Lower leg skin (tissue), 4 donors: ENCODE measurements at regions not wholly inside any gene's neighbourhood (a gene's known extent, or its start where the extent isn't known, plus 50 kb on each side); places are given as distances from the start of the nearest gene placed in this dataset.
A peak's percentile ranks its signal among the peaks of the same experiment; 100 is the strongest.

Experiments used
- DNase-seq, 2 donors: peaks; one replicate each; pipeline ENCODE4 v3.0.0-alpha.2; 2019; ENCODE audit warnings: low spot score in 2 of 2
- H3K4me3 ChIP-seq: fragments of 200-600 bp; sonication (generic); 2 replicates; pipeline ENCODE4 v1.5.1; 2017; ENCODE audit warnings: mild to moderate bottlenecking, low read depth; ENCODE audit not compliant: poor library complexity, severe bottlenecking
- POLR2A ChIP-seq, 2 donors: fragments of 450-650 bp; IDR thresholded peaks; one replicate each; pipeline ENCODE4 v1.6.1; 2016 to 2017; ENCODE audit warnings: antibody characterized with exemption in 2 of 2, mild to moderate bottlenecking in 1 of 2, moderate library complexity in 1 of 2
- WGBS, 2 donors: methylation state at CpG; one replicate each; pipeline ENCODE4 v1.1.5; 2018; 5-methylcytosine and 5-hydroxymethylcytosine counted together
- intact Hi-C: fragments of 100-400 bp; cut with DNase I; formaldehyde crosslinking; loops from one replicate; pipeline ENCODE4 v1.15.0; 2023; ENCODE audit warnings: low total_unique reads
- TF ChIP-seq, protein P1 (sequence below), 3 donors: fragments of 450-650 bp; IDR thresholded peaks; one replicate each; pipeline ENCODE4 v1.5.1; 2016; ENCODE audit warnings: antibody characterized with exemption in 3 of 3, mild to moderate bottlenecking in 3 of 3, moderate library complexity in 2 of 3

DNA sequence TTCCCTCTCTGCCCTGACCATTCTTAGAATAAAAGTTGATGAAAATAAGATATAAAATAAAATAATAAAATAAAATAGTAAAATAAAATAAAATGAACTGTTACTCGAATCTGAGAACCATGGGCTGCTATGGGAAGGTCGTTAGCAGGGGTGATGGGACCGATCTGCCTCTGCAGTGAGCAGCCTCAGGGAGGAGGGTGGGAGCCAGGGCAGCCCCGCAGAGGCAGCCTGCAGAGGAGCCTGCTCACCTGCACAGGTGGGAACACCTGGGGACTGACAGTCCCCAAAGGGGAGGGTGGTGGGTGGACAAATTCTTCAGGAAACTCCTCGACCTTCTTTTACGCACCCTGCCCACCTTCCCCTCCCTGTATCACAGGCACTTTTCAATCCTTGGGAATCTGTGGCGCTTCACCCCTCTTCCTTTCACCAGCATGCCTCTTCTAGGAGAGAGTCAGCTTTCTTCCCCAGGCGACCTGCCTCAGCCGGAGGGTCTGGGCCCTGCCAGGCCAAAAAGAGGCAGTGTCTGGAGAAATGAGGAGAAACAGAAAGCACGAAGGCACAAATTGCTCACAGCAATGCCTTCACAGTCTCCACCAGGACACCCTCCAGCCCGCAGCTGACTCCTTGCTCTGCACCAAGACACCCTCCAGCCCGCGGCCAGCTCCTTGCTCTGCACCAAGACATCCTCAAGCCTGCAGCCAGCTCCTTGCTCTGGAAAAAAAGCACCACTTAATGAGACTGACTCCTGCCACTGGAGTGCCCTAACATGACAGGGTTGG lies 368.4 kb upstream of the SHH start:
- intact Hi-C loops, result no loop called here
- WGBS, 2 donors, result 68 to 73% methylated on average over 13 of the region's 13 CpGs
- H3K4me3 ChIP-seq, result no peak overlapping the region
- TF ChIP-seq POLR2A (IDR thresholded peaks at IDR 0.05), result no peak
- TF ChIP-seq, protein P1, sequence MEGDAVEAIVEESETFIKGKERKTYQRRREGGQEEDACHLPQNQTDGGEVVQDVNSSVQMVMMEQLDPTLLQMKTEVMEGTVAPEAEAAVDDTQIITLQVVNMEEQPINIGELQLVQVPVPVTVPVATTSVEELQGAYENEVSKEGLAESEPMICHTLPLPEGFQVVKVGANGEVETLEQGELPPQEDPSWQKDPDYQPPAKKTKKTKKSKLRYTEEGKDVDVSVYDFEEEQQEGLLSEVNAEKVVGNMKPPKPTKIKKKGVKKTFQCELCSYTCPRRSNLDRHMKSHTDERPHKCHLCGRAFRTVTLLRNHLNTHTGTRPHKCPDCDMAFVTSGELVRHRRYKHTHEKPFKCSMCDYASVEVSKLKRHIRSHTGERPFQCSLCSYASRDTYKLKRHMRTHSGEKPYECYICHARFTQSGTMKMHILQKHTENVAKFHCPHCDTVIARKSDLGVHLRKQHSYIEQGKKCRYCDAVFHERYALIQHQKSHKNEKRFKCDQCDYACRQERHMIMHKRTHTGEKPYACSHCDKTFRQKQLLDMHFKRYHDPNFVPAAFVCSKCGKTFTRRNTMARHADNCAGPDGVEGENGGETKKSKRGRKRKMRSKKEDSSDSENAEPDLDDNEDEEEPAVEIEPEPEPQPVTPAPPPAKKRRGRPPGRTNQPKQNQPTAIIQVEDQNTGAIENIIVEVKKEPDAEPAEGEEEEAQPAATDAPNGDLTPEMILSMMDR (IDR thresholded peaks at IDR 0.05), result no peak
- DNase-seq, result peak in 1 of 2 donors; percentile 75

DNA sequence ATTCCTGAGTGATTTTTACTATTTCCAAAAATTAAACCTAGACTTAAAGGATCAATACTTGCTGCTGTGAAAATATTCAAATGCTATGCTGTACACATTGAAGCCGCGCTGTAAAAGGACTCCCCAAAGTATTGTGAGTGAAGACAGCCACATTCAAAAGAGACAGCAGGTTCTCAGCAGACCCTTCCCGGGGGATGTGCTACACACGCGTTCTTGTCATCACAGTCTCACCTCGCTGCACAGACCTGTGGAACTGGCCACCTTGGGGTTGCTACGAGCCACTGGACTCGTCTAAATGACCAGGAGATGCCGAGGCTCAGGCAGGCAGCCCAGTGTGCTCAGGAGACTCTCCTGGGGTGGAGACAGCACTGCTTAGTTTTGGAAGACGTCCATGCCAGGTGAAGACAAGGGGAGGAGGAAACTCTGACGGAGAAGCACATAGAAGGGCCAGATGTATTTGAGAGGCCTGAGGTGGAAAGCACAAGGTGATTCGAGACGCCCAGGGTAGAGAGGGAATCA lies 367.7 kb upstream of the SHH start:
- H3K4me3 ChIP-seq, result no peak overlapping the region
- intact Hi-C loops, result no loop called here
- peak in 1 of 2 donors; percentile 58 for DNase-seq
- TF ChIP-seq POLR2A (IDR thresholded peaks at IDR 0.05), result no peak
- TF ChIP-seq, protein P1 (IDR thresholded peaks at IDR 0.05), result no peak
- 70 to 72% methylated on average over 13 of the region's 13 CpGs for WGBS, 2 donors

DNA sequence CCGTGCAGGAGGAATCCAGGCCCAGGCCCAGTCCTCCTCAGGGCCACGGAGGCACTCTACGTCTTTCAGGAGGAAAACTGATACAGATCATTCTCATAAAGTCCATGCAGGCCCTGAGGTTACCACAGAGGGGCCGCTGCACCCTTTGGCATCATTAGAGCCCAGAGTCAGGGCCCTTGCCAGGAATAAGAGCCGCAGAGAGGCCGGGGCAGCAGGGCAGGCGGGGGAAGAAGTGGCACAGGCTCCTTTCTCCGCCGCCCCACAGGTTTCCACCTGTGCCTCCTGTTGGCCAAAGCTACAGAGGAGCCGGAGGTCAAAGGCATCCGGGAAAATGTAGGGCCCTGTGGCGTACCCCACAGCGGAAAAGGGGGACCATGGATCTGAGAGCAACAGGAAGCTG lies 366.6 kb upstream of the SHH start:
- intact Hi-C loops, result no loop called here
- 89% methylated on average over 13 of the region's 13 CpGs for WGBS, 2 donors

DNA sequence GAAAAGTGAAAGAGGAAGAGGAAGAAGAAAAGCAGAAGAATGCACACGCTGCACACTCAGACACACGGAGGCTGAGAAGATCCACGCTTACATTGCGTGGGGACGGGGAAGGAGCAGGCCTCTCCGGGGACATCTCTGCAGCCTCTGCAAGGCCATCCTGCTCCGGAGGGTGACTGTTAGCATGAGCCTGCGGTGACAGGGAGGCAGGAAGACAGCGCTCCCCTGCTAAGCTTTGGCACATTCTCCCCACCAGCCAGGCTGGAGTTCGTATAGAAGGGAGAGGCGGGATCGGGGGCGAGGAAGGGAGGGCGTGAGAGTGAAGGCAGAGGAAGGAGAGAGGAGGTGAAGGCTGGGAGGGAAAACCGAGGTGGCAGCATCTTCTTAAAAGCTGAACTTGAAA lies 366.0 kb upstream of the SHH start:
- no peak for TF ChIP-seq POLR2A (IDR thresholded peaks at IDR 0.05)
- TF ChIP-seq, protein P1 (IDR thresholded peaks at IDR 0.05), result no peak
- no peak overlapping the region for H3K4me3 ChIP-seq
- 55 to 63% methylated on average over 15 of the region's 15 CpGs for WGBS, 2 donors
- intact Hi-C loops, result no loop called here
- peak in 1 of 2 donors; percentile 73 for DNase-seq

More for the DNA sequence above, 366.6 kb upstream of the SHH start:
- TF ChIP-seq POLR2A (IDR thresholded peaks at IDR 0.05), result no peak
- TF ChIP-seq, protein P1 (IDR thresholded peaks at IDR 0.05), result no peak
- no peak overlapping the region for H3K4me3 ChIP-seq
- peak in 1 of 2 donors; percentile 82 for DNase-seq

DNA sequence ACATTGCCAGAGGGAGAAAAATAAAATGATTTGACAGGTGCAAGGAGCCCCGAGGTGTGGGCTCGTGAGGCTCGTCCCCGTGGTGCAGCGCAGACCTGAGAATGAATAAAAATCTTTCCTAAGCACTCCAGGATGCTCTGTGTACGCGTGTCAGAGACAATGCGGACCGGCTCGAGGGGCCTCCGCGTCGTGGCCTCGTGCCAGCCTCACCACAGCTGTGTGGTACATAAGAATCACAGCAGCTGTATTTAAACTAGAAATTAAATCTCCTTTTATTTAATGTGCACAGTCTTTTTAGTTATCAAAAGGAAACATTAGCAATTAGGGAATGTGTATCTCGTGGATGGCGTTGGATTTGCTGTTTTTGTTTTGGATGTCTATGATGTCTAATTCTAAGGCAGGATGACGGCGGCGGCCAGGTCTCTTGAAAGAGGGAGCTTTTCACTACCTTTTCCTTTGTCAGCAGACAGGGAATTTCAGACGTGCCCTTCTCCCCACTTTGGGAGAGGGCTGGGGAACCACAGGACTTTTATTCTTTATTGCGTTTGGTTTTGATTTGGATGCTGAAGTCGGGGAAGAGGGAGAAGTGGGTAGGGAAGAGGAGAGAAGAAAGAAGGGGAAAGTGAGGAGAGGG lies 365.3 kb upstream of the SHH start:
- no peak overlapping the region for H3K4me3 ChIP-seq
- TF ChIP-seq, protein P1 (IDR thresholded peaks at IDR 0.05), result no peak
- no peak for TF ChIP-seq POLR2A (IDR thresholded peaks at IDR 0.05)
- DNase-seq, result peak in 1 of 2 donors; percentile 46
- intact Hi-C loops, result no loop called here
- 54 to 56% methylated on average over 22 of the region's 22 CpGs for WGBS, 2 donors
